ENCODE measurements at regions not wholly inside any gene's neighbourhood (a gene's known extent, or its start where the extent isn't known, plus 50 kb on each side); places are given as distances from the start of the nearest gene placed in this dataset.

DNA sequence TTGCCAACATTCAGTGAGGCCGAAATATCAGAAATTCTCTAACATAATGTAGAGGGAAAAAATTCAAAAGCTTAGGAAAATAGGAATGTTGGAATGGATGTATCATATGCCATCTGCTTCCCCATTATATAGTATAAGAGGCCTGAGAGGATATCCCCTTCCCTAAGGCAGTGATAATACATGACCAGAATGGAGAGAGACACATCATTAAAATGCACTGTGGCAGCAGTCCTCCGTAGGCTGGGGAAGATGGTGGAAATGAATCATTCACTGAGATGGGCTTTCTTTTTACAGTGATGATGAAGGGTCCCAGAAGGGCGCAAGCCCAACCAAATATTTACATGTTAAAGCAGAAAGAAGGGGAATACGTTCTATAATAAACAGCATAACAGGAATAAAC, 799.1 kb upstream of the SPRY2 start:
- no peaks in the 10 kb centered on the region for H3K79me2 ChIP-seq (replicated peaks; ENCODE audit: insufficient read depth, low read length)
- H3F3A ChIP-seq (ENCODE audit: insufficient read depth, low read length, poor library complexity, severe bottlenecking), result no peaks in the 10 kb centered on the region
- H3K9me2 ChIP-seq (ENCODE audit: insufficient read depth, low read length), result no peaks in the 10 kb centered on the region
- no peak for TF ChIP-seq EP300 (conservative IDR thresholded peaks at IDR 0.05; ENCODE audit: poor library complexity, severe bottlenecking)
- no peak for TF ChIP-seq MXI1 (conservative IDR thresholded peaks at IDR 0.05; ENCODE audit: poor library complexity, severe bottlenecking)
- TF ChIP-seq SMC3 (conservative IDR thresholded peaks at IDR 0.05; ENCODE audit: poor library complexity), result no peak
- TF ChIP-seq, protein P1, sequence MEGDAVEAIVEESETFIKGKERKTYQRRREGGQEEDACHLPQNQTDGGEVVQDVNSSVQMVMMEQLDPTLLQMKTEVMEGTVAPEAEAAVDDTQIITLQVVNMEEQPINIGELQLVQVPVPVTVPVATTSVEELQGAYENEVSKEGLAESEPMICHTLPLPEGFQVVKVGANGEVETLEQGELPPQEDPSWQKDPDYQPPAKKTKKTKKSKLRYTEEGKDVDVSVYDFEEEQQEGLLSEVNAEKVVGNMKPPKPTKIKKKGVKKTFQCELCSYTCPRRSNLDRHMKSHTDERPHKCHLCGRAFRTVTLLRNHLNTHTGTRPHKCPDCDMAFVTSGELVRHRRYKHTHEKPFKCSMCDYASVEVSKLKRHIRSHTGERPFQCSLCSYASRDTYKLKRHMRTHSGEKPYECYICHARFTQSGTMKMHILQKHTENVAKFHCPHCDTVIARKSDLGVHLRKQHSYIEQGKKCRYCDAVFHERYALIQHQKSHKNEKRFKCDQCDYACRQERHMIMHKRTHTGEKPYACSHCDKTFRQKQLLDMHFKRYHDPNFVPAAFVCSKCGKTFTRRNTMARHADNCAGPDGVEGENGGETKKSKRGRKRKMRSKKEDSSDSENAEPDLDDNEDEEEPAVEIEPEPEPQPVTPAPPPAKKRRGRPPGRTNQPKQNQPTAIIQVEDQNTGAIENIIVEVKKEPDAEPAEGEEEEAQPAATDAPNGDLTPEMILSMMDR (IDR thresholded peaks at IDR 0.05; ENCODE audit: poor library complexity, severe bottlenecking), result no peak
- no peak for TF ChIP-seq TAF1 (IDR thresholded peaks at IDR 0.05; ENCODE audit: low read depth)
- no peak for TF ChIP-seq POLR2AphosphoS5 (IDR thresholded peaks at IDR 0.05)
- TF ChIP-seq RAD21 (conservative IDR thresholded peaks at IDR 0.05), result no peak
- no peak for TF ChIP-seq EZH2 (IDR thresholded peaks at IDR 0.05; ENCODE audit: borderline replicate concordance, insufficient read depth, low read length, poor library complexity, severe bottlenecking)
- TF ChIP-seq REST (IDR thresholded peaks at IDR 0.05; ENCODE audit: borderline replicate concordance), result no peak
- no peaks in the 10 kb centered on the region for H4K20me1 ChIP-seq (ENCODE audit: insufficient read depth)
- no peak overlapping the region for H3K4me3 ChIP-seq (ENCODE audit: low read length)
- no peaks in the 10 kb centered on the region for H3K27me3 ChIP-seq (ENCODE audit: insufficient read depth, low read depth, low read length)
- H3K9ac ChIP-seq (ENCODE audit: low read length), result no peak overlapping the region
- no peak overlapping the region for H2AFZ ChIP-seq (ENCODE audit: low read depth, low read length)
- no peaks in the 10 kb centered on the region for H3K9me3 ChIP-seq (ENCODE audit: low read length)
- H3K4me2 ChIP-seq (ENCODE audit: low read length), result no peak overlapping the region
- H3K27ac ChIP-seq (ENCODE audit: low read length), result no peak overlapping the region
- no peaks in the 10 kb centered on the region for H3K36me3 ChIP-seq (ENCODE audit: insufficient read depth, low read length)

DNA sequence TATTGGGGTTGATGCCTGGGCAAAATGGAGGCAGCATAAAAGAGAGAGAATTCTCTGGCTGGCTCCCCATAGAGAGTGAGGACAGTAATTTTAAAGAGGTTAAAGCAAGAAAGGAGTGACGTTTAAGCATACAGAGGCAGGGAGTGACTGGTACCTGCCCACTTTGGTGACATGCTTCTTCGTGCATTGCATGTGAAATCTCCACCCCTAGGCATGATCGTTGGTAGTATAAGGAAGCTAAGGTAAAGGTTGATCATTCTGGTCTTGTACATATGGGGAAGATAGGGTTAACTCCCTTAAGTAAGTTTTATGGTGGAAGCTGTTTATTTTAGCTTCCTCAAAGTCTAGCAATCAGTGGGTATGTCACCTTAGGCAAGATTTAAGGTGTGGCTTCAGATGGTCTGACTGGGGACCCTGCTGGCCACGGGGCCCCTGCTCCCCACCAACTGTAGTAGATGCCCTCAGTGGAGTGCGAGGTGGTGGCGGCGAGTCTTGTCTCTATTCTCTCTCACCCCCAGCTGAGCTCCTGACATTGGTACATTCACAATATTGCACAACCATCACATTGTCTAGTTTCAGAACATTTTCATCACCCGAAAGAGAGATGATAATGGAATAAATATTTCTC, 797.5 kb upstream of the SPRY2 start:
- H3K27me3 ChIP-seq (ENCODE audit: insufficient read depth, low read depth, low read length), result no peaks in the 10 kb centered on the region
- no peaks in the 10 kb centered on the region for H4K20me1 ChIP-seq (ENCODE audit: insufficient read depth)
- no peak overlapping the region for H3K4me2 ChIP-seq (ENCODE audit: low read length)
- H3K9ac ChIP-seq (ENCODE audit: low read length), result no peak overlapping the region
- H3K4me3 ChIP-seq (ENCODE audit: low read length), result no peak overlapping the region
- H3K9me3 ChIP-seq (ENCODE audit: low read length), result no peaks in the 10 kb centered on the region
- H3K27ac ChIP-seq (ENCODE audit: low read length), result no peak overlapping the region
- TF ChIP-seq EZH2 (IDR thresholded peaks at IDR 0.05; ENCODE audit: borderline replicate concordance, insufficient read depth, low read length, poor library complexity, severe bottlenecking) (no peak), SMC3 (conservative IDR thresholded peaks at IDR 0.05; ENCODE audit: poor library complexity) (no peak), EP300 (conservative IDR thresholded peaks at IDR 0.05; ENCODE audit: poor library complexity, severe bottlenecking) (no peak), TAF1 (IDR thresholded peaks at IDR 0.05; ENCODE audit: low read depth) (no peak)
- TF ChIP-seq, protein P1 (IDR thresholded peaks at IDR 0.05; ENCODE audit: poor library complexity, severe bottlenecking), result no peak
- no peaks in the 10 kb centered on the region for H3K36me3 ChIP-seq (ENCODE audit: insufficient read depth, low read length)
- H2AFZ ChIP-seq (ENCODE audit: low read depth, low read length), result no peak overlapping the region
- no peaks in the 10 kb centered on the region for H3K79me2 ChIP-seq (replicated peaks; ENCODE audit: insufficient read depth, low read length)
- H3K9me2 ChIP-seq (ENCODE audit: insufficient read depth, low read length), result no peaks in the 10 kb centered on the region
- no peaks in the 10 kb centered on the region for H3F3A ChIP-seq (ENCODE audit: insufficient read depth, low read length, poor library complexity, severe bottlenecking)
